Osteoblast (primary cell): ENCODE measurements at regions not wholly inside any gene's neighbourhood (a gene's known extent, or its start where the extent isn't known, plus 50 kb on each side); places are given as distances from the start of the nearest gene placed in this dataset.

Experiments used
- DNase-seq: peaks from one replicate; pipeline ENCODE4 v3.0.0; 2011; ENCODE audit warnings: low spot score, mixed read lengths; ENCODE audit not compliant: insufficient read length; ENCODE audit errors: missing footprints
- H2AFZ ChIP-seq: 2 replicates; pipeline ENCODE4 v1.6.0; 2011; ENCODE audit warnings: mild to moderate bottlenecking, low read length
- H3K27ac ChIP-seq: 2 replicates; pipeline ENCODE4 v1.5.1; 2011; ENCODE audit warnings: mild to moderate bottlenecking, low read depth, low read length, moderate library complexity
- H3K27me3 ChIP-seq: 2 replicates; pipeline ENCODE4 v1.6.0; 2012; ENCODE audit warnings: mild to moderate bottlenecking, control low read depth, inconsistent platforms, low read length, moderate library complexity; ENCODE audit not compliant: insufficient read depth
- H3K36me3 ChIP-seq: 2 replicates; pipeline ENCODE4 v1.5.1; 2011; ENCODE audit warnings: mild to moderate bottlenecking, low read length, control low read depth, moderate library complexity; ENCODE audit not compliant: insufficient read depth
- H3K4me1 ChIP-seq: 2 replicates; pipeline ENCODE4 v1.5.1; 2011; ENCODE audit warnings: mild to moderate bottlenecking, low read length, control low read depth, moderate library complexity; ENCODE audit not compliant: insufficient read depth
- H3K4me2 ChIP-seq: 2 replicates; pipeline ENCODE4 v1.6.0; 2011; ENCODE audit warnings: mild to moderate bottlenecking, low read length; ENCODE audit not compliant: insufficient read depth
- H3K4me3 ChIP-seq: fragments of 200-600 bp; sonication (generic); 3 replicates; pipeline ENCODE4 v1.5.1; 2012; ENCODE audit warnings: mild to moderate bottlenecking, low read length, inconsistent platforms; ENCODE audit not compliant: insufficient read depth
- H3K79me2 ChIP-seq: 2 replicates; pipeline ENCODE4 v1.6.0; 2012; ENCODE audit warnings: mild to moderate bottlenecking, low read length, control low read depth, inconsistent platforms; ENCODE audit not compliant: insufficient read depth
- H3K9me3 ChIP-seq: 2 replicates; pipeline ENCODE4 v1.5.1; 2011; ENCODE audit warnings: low read depth, low read length, control low read depth
- H4K20me1 ChIP-seq: 2 replicates; pipeline ENCODE4 v1.6.0; 2012; ENCODE audit warnings: mild to moderate bottlenecking, low read length, control low read depth; ENCODE audit not compliant: insufficient read depth
- TF ChIP-seq, protein P1 (sequence below): IDR thresholded peaks from 2 replicates; pipeline ENCODE4 v1.5.1; 2011; ENCODE audit warnings: mild to moderate bottlenecking, low read depth, low read length, moderate library complexity; ENCODE audit errors: extremely low read depth

DNA sequence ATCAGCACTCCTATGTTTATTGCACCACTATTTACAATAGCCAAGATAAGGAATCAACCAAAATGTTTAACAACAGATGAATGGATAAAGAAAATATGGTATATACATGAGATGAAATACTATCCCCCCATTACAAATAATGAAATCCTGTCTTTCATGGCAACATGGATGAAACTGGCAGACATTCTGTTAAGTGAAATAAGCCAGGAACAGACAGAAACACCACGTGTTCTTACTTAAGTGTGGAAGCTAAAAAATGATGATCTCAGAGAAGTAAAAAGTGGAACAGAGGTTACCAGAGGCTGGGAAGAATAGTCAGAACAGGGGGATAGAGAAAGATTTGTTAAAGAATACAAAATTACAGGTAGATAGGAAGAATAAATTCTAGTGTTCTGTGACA lies 113.7 kb upstream of the MDM1 start:
- TF ChIP-seq, protein P1, sequence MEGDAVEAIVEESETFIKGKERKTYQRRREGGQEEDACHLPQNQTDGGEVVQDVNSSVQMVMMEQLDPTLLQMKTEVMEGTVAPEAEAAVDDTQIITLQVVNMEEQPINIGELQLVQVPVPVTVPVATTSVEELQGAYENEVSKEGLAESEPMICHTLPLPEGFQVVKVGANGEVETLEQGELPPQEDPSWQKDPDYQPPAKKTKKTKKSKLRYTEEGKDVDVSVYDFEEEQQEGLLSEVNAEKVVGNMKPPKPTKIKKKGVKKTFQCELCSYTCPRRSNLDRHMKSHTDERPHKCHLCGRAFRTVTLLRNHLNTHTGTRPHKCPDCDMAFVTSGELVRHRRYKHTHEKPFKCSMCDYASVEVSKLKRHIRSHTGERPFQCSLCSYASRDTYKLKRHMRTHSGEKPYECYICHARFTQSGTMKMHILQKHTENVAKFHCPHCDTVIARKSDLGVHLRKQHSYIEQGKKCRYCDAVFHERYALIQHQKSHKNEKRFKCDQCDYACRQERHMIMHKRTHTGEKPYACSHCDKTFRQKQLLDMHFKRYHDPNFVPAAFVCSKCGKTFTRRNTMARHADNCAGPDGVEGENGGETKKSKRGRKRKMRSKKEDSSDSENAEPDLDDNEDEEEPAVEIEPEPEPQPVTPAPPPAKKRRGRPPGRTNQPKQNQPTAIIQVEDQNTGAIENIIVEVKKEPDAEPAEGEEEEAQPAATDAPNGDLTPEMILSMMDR: no peak
- Histone ChIP-seq H3K36me3 (no peaks in the 10 kb centered on the region), H3K9me3 (no peaks in the 10 kb centered on the region), H3K27ac (no peak overlapping the region), H3K4me2 (no peak overlapping the region), H3K27me3 (no peaks in the 10 kb centered on the region), H3K4me3 (no peak overlapping the region), H4K20me1 (no peaks in the 10 kb centered on the region), H2AFZ (no peak overlapping the region), H3K79me2 (no peaks in the 10 kb centered on the region), H3K4me1 (peaks cover 3% of the 10 kb centered on the region)
- no peak for DNase-seq

DNA sequence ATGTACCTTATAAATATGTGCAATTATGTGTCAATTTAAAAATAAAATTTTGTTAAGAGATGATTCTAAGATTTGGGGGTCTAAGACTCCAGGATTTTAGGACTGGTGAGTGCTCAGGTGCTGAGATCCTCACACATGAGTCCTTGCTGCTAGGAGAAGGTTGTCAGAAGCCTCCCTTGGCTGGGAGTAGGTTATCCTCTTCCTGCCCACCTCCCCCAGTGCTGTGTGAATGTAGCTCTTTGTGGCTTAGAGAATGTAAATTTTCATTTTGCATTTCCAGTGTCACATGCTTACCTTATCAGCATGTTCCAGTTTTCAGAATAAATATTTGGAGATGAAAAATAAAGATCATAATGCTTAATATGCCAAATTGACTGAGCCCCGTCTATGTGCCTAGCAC lies 114.2 kb upstream of the MDM1 start:
- H3K27ac ChIP-seq: no peak overlapping the region
- no peaks in the 10 kb centered on the region for H3K79me2 ChIP-seq
- TF ChIP-seq, protein P1: no peak
- peak; percentile 34 for DNase-seq
- H2AFZ ChIP-seq: no peak overlapping the region
- H3K9me3 ChIP-seq: no peaks in the 10 kb centered on the region
- no peaks in the 10 kb centered on the region for H4K20me1 ChIP-seq
- no peaks in the 10 kb centered on the region for H3K36me3 ChIP-seq
- no peak overlapping the region for H3K4me2 ChIP-seq
- H3K4me3 ChIP-seq: no peak overlapping the region
- H3K4me1 ChIP-seq: peaks cover 9% of the 10 kb centered on the region
- no peaks in the 10 kb centered on the region for H3K27me3 ChIP-seq

DNA sequence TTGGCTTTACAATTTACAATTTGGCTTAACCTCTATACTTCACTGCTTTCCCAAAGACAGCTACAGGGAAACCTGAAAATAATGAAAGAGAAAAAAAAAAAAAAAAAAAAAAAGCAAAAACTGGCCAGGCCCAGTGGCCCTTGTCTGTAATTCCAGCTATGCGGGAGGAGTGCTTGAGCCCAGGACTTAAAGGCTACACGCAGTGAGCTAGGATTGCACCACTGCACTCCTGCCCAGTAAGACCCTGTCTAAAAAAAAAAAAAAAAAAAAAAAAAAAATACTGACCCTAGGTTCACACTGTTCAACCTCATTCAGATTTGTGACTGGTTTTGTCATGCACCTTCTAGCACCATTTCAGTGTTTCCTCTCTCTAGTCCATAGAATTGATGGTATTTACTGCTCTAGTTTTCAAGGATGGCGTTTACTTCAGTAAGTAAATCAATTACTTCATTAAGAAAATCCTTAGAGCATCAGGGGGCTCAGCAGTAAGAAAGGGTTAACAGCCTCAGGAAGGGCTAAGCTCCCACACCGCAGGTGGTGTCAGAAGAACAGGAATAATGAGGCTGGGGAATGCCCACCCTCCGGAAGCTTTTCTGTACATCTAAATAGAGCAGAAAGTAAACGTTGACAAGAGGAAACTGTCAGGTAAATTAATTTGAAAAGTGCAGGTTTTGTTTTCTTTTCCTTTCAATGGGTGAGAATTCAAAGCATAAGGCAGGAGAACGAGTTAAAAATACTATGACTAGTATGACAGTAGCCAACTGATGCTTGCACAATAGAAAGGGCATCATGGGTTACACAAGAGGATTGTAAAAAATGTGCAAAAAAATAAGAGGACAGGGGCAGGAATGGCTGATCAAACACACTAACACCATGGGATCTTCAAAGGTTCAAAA lies 115.0 kb upstream of the MDM1 start:
- H3K79me2 ChIP-seq: no peaks in the 10 kb centered on the region
- no peak overlapping the region for H3K4me3 ChIP-seq
- H2AFZ ChIP-seq: no peak overlapping the region
- no peak overlapping the region for H3K4me2 ChIP-seq
- H3K36me3 ChIP-seq: no peaks in the 10 kb centered on the region
- TF ChIP-seq, protein P1: no peak
- H3K9me3 ChIP-seq: no peaks in the 10 kb centered on the region
- no peak overlapping the region for H3K27ac ChIP-seq
- DNase-seq: no peak
- peaks cover 15% of the 10 kb centered on the region for H3K4me1 ChIP-seq
- H3K27me3 ChIP-seq: no peaks in the 10 kb centered on the region
- no peaks in the 10 kb centered on the region for H4K20me1 ChIP-seq

DNA sequence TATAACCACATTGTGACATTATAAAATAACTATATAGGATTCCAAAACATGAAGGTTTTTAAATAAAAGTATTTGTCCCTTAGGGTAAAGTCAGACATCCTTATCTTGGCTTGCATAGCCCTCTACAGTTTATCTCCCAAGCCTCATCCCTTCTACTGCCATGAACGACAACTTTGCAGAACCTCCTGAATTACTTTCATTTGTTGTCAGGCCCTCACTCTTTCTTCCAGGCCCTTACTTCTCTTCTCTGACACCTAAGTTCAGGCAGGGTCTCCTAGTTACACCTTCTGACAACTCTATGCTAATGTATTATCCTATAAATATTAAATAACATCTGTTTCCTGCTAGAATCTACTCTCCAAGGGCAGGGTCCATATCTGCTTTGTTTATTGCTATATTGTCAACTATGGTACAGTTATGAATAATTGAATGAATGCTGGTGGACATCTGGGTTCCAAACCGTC lies 115.7 kb upstream of the MDM1 start:
- no peaks in the 10 kb centered on the region for H3K27me3 ChIP-seq
- H3K79me2 ChIP-seq: no peaks in the 10 kb centered on the region
- H3K36me3 ChIP-seq: no peaks in the 10 kb centered on the region
- no peak for DNase-seq
- H3K27ac ChIP-seq: no peak overlapping the region
- H3K9me3 ChIP-seq: no peaks in the 10 kb centered on the region
- H3K4me1 ChIP-seq: peaks cover 20% of the 10 kb centered on the region
- H3K4me2 ChIP-seq: no peak overlapping the region
- TF ChIP-seq, protein P1: no peak
- no peak overlapping the region for H3K4me3 ChIP-seq
- H2AFZ ChIP-seq: no peak overlapping the region
- H4K20me1 ChIP-seq: no peaks in the 10 kb centered on the region
